H9 (cell line): ENCODE measurements at regions not wholly inside any gene's neighbourhood (a gene's known extent, or its start where the extent isn't known, plus 50 kb on each side); places are given as distances from the start of the nearest gene placed in this dataset.

Source experiments
- DNase-seq: peaks from one replicate; pipeline ENCODE4 v3.0.0-alpha.2; 2017
- H2AFZ ChIP-seq: one replicate; pipeline ENCODE4 v1.6.1; 2013; ENCODE audit warnings: mild to moderate bottlenecking, low read length, control low read depth, moderate library complexity
- H2AK5ac ChIP-seq: 2 replicates; pipeline ENCODE4 v1.6.1; 2013; ENCODE audit warnings: low read length, control low read depth, mixed read lengths; ENCODE audit not compliant: insufficient read length
- H2BK120ac ChIP-seq: one replicate; pipeline ENCODE4 v1.6.1; 2013; ENCODE audit warnings: low read depth, mild to moderate bottlenecking, low read length, control low read depth, inconsistent platforms; ENCODE audit not compliant: poor library complexity, severe bottlenecking
- H2BK12ac ChIP-seq: 2 replicates; pipeline ENCODE4 v1.6.1; 2013; ENCODE audit warnings: low read length, control low read depth, mixed read lengths, low read depth; ENCODE audit not compliant: insufficient read length
- H2BK15ac ChIP-seq: 2 replicates; pipeline ENCODE4 v1.6.1; 2013; ENCODE audit warnings: low read depth, low read length, control low read depth
- H2BK20ac ChIP-seq: one replicate; pipeline ENCODE4 v1.6.1; 2013; ENCODE audit warnings: low read depth, mild to moderate bottlenecking, low read length, control low read depth, inconsistent platforms; ENCODE audit not compliant: poor library complexity, severe bottlenecking
- H2BK5ac ChIP-seq: 2 replicates; pipeline ENCODE4 v1.6.1; 2013; ENCODE audit warnings: low read length, control low read depth, mixed read lengths; ENCODE audit not compliant: insufficient read length
- H3K14ac ChIP-seq: 2 replicates; pipeline ENCODE4 v1.6.1; 2013; ENCODE audit warnings: low read length, control low read depth; ENCODE audit not compliant: insufficient read depth
- H3K18ac ChIP-seq: 2 replicates; pipeline ENCODE4 v1.6.1; 2013; ENCODE audit warnings: low read depth, mild to moderate bottlenecking, mixed read lengths, low read length, control low read depth; ENCODE audit not compliant: insufficient read length
- H3K23ac ChIP-seq: 2 replicates; pipeline ENCODE4 v1.6.1; 2013; ENCODE audit warnings: low read length, control low read depth, mixed read lengths, low read depth; ENCODE audit not compliant: insufficient read length
- H3K23me2 ChIP-seq: 2 replicates; pipeline ENCODE4 v1.6.1; 2013; ENCODE audit warnings: low read depth, mild to moderate bottlenecking, mixed read lengths, low read length, control low read depth; ENCODE audit not compliant: insufficient read length, poor library complexity, severe bottlenecking
- H3K27ac ChIP-seq: 2 replicates; pipeline ENCODE4 v1.5.1; 2013; ENCODE audit warnings: low read length, control low read depth, mixed read lengths, low read depth; ENCODE audit not compliant: insufficient read length
- H3K27me3 ChIP-seq: 2 replicates; pipeline ENCODE4 v1.6.1; 2013; ENCODE audit warnings: low read length, control low read depth, inconsistent platforms; ENCODE audit not compliant: insufficient read depth
- H3K4ac ChIP-seq: 2 replicates; pipeline ENCODE4 v1.6.1; 2013; ENCODE audit warnings: low read depth, mild to moderate bottlenecking, control low read depth, inconsistent platforms, low read length, moderate library complexity
- H3K4me1 ChIP-seq: 2 replicates; pipeline ENCODE4 v1.6.1; 2013; ENCODE audit warnings: low read length, control low read depth, inconsistent platforms; ENCODE audit not compliant: insufficient read depth
- H3K4me2 ChIP-seq: 2 replicates; pipeline ENCODE4 v1.6.1; 2013; ENCODE audit warnings: low read length, control low read depth, mixed read lengths; ENCODE audit not compliant: insufficient read length, insufficient read depth
- H3K56ac ChIP-seq: 2 replicates; pipeline ENCODE4 v1.6.1; 2013; ENCODE audit warnings: low read depth, mild to moderate bottlenecking, mixed read lengths, low read length, control low read depth; ENCODE audit not compliant: insufficient read length
- H3K79me1 ChIP-seq: 2 replicates; pipeline ENCODE4 v1.6.1; 2013; ENCODE audit warnings: low read depth, mild to moderate bottlenecking, moderate library complexity, low read length, control low read depth, inconsistent platforms; ENCODE audit not compliant: insufficient read depth, poor library complexity, severe bottlenecking
- H3K79me2 ChIP-seq: 2 replicates; pipeline ENCODE4 v1.6.1; 2013; ENCODE audit warnings: low read length, control low read depth, inconsistent platforms; ENCODE audit not compliant: insufficient read depth
- H3K9ac ChIP-seq: 2 replicates; pipeline ENCODE4 v1.6.1; 2013; ENCODE audit warnings: low read length, control low read depth, mixed read lengths; ENCODE audit not compliant: insufficient read length; ENCODE audit errors: extremely low read depth
- H3K9me3 ChIP-seq: one replicate; pipeline ENCODE4 v1.6.1; 2013; ENCODE audit warnings: low read depth, low read length, inconsistent platforms; ENCODE audit not compliant: control insufficient read depth
- H3T11ph ChIP-seq: one replicate; pipeline ENCODE4 v1.6.1; 2013; ENCODE audit warnings: mild to moderate bottlenecking, low read length, control low read depth, inconsistent platforms
- H4K20me1 ChIP-seq: one replicate; pipeline ENCODE4 v1.6.1; 2013; ENCODE audit not compliant: control insufficient read depth, insufficient read length, insufficient read depth
- H4K5ac ChIP-seq: 2 replicates; pipeline ENCODE4 v1.6.1; 2013; ENCODE audit warnings: low read depth, mild to moderate bottlenecking, mixed read lengths, low read length, control low read depth; ENCODE audit not compliant: insufficient read length
- H4K8ac ChIP-seq: replicated peaks from 2 replicates; pipeline ENCODE4 v1.6.1; 2013; ENCODE audit warnings: low read length, control low read depth, mixed read lengths, low read depth; ENCODE audit not compliant: insufficient read length
- H4K91ac ChIP-seq: 2 replicates; pipeline ENCODE4 v1.6.1; 2013; ENCODE audit warnings: low read depth, mild to moderate bottlenecking, moderate library complexity, mixed read lengths, low read length, control low read depth; ENCODE audit not compliant: insufficient read length
- H3K27ac Mint-ChIP-seq, 3 experiments: 2 replicates in 2 of 3; 3 replicates in 1 of 3; pipeline ENCODE4 v1.8.0; 2020 to 2021; ENCODE audit warnings: mixed read lengths in 3 of 3, mild to moderate bottlenecking in 1 of 3, moderate library complexity in 1 of 3
- H3K27me3 Mint-ChIP-seq: 2 replicates; pipeline ENCODE4 v1.8.0; 2021; ENCODE audit warnings: low read depth, mild to moderate bottlenecking, moderate library complexity, mixed read lengths
- H3K36me3 Mint-ChIP-seq, 3 experiments: 2 replicates in 2 of 3; 3 replicates in 1 of 3; pipeline ENCODE4 v1.8.0; 2020 to 2021; ENCODE audit warnings: low read depth in 3 of 3, mixed read lengths in 3 of 3; ENCODE audit not compliant: insufficient read depth in 1 of 3
- H3K4me1 Mint-ChIP-seq, 2 experiments: 2 replicates each; pipeline ENCODE4 v1.8.0; 2020; ENCODE audit warnings: mixed read lengths in 2 of 2
- H3K4me3 Mint-ChIP-seq, 2 experiments: 2 replicates in 1 of 2; 3 replicates in 1 of 2; pipeline ENCODE4 v1.8.0; 2020 to 2021; ENCODE audit warnings: mild to moderate bottlenecking in 2 of 2, mixed read lengths in 2 of 2, moderate library complexity in 1 of 2
- H3K9me3 Mint-ChIP-seq, 2 experiments: 2 replicates in 1 of 2; 3 replicates in 1 of 2; pipeline ENCODE4 v1.8.0; 2020; ENCODE audit warnings: mild to moderate bottlenecking in 2 of 2, mixed read lengths in 2 of 2, moderate library complexity in 1 of 2
- CTCF ChIP-seq: fragments of 200-600 bp; sonication (generic); conservative IDR thresholded peaks from 3 replicates; pipeline ENCODE4 v1.8.0; 2021; ENCODE audit warnings: antibody characterized with exemption, mild to moderate bottlenecking
- whole genome bisulfite sequencing: extraction: QIAGEN DNeasy Blood & Tissue Kit; methylation state at CpG from one replicate; pipeline ENCODE4 v1.1.7; 2013; ENCODE audit warnings: missing lambda C conversion rate, low lambda C conversion rate, mixed read lengths; ENCODE audit not compliant: insufficient read length; ENCODE audit errors: extremely low coverage; 5-methylcytosine and 5-hydroxymethylcytosine counted together

GRCh38 chr7:69510114-69510513 is 88.2 kb upstream of the AUTS2 start:
- no peak overlapping the region for H3K4me2 ChIP-seq
- no peak overlapping the region for H2BK12ac ChIP-seq
- no peak overlapping the region for H3K4me3 Mint-ChIP-seq
- H2AFZ ChIP-seq: no peak overlapping the region
- H3T11ph ChIP-seq: no peak overlapping the region
- H3K4me1 Mint-ChIP-seq: no peaks in the 10 kb centered on the region
- no peak overlapping the region for H2BK15ac ChIP-seq
- no peak overlapping the region for H3K4ac ChIP-seq
- H3K23me2 ChIP-seq: no peaks in the 10 kb centered on the region
- H3K27me3 Mint-ChIP-seq: peaks cover 1% of the 10 kb centered on the region
- no peak overlapping the region; the same call in 1 of the 2 replicates for H3K14ac ChIP-seq
- H3K9me3 ChIP-seq: no peaks in the 10 kb centered on the region
- no peaks in the 10 kb centered on the region for H3K36me3 Mint-ChIP-seq
- no peak overlapping the region for H2BK120ac ChIP-seq
- no peak overlapping the region for H4K5ac ChIP-seq
- H4K8ac ChIP-seq: no peak overlapping the region
- no peak overlapping the region for H2AK5ac ChIP-seq
- H3K9me3 Mint-ChIP-seq: no peaks in the 10 kb centered on the region; a peak in 1 of 5 replicates
- no peak overlapping the region for H3K18ac ChIP-seq
- no peaks in the 10 kb centered on the region for H3K79me2 ChIP-seq
- no peak overlapping the region for H3K27ac ChIP-seq
- H2BK20ac ChIP-seq: no peak overlapping the region
- no peaks in the 10 kb centered on the region for H4K20me1 ChIP-seq
- no peak overlapping the region for H3K23ac ChIP-seq
- TF ChIP-seq CTCF: no peak
- no peak overlapping the region for H4K91ac ChIP-seq
- no peak overlapping the region for H3K27ac Mint-ChIP-seq
- no peaks in the 10 kb centered on the region for H3K79me1 ChIP-seq
- no peaks in the 10 kb centered on the region for H3K27me3 ChIP-seq
- no peaks in the 10 kb centered on the region; the same call in 1 of the 2 replicates for H3K4me1 ChIP-seq
- no peak overlapping the region for H3K9ac ChIP-seq
- H3K56ac ChIP-seq: no peak overlapping the region
- WGBS: no CpG with 5 or more reads among the region's 4 CpGs
- H2BK5ac ChIP-seq: no peak overlapping the region
- no peak for DNase-seq
